K562 (cell line): ENCODE measurements at regions not wholly inside any gene's neighbourhood (a gene's known extent, or its start where the extent isn't known, plus 50 kb on each side); places are given as distances from the start of the nearest gene placed in this dataset.

Source experiments
- EZH2 ChIP-seq: IDR thresholded peaks from 2 replicates; pipeline ENCODE4 v1.6.1; 2012; ENCODE audit warnings: low read depth, mild to moderate bottlenecking, inconsistent platforms, low read length, borderline replicate concordance
- ZNF431 ChIP-seq: sonication (generic); formaldehyde crosslinking; IDR thresholded peaks from 2 replicates; pipeline ENCODE4 v1.8.0; 2022; ENCODE audit warnings: mild to moderate bottlenecking, missing genetic modification reagents

GRCh38 chr5:135683189-135683588, 104.4 kb upstream of the CXCL14 start:
- TF ChIP-seq ZNF431 (CRISPR knock-in tag), result no peak
- TF ChIP-seq EZH2, result no peak
